ENCODE measurements at regions not wholly inside any gene's neighbourhood (a gene's known extent, or its start where the extent isn't known, plus 50 kb on each side); places are given as distances from the start of the nearest gene placed in this dataset.

- TF ChIP-seq EZH2phosphoT487 (IDR thresholded peaks at IDR 0.05; ENCODE audit: borderline replicate concordance): no peak
- no peak for TF ChIP-seq CTCF (IDR thresholded peaks at IDR 0.05 in 2 of 3, conservative IDR thresholded peaks at IDR 0.05 in 1 of 3; ENCODE audit: borderline replicate concordance in 1 of 3, insufficient read depth in 1 of 3, low read depth in 2 of 3, low read length in 2 of 3)
- no peak for TF ChIP-seq CBX3 (IDR thresholded peaks at IDR 0.05; ENCODE audit: low read depth)
- no peak for TF ChIP-seq POLR2AphosphoS5 (IDR thresholded peaks at IDR 0.05; ENCODE audit: low read depth, low read length)
- TF ChIP-seq SIN3A (IDR thresholded peaks at IDR 0.05; ENCODE audit: low read depth): no peak
- no peak for TF ChIP-seq YY1 (IDR thresholded peaks at IDR 0.05; ENCODE audit: extremely low read depth, insufficient replicate concordance, low read depth, low read length)
- TF ChIP-seq POLR2A (IDR thresholded peaks at IDR 0.05; ENCODE audit: borderline replicate concordance, extremely low read depth, insufficient read depth, insufficient read length): no peak
Observed at GRCh38 chr2:204447722-204448121, 97.6 kb upstream of the PARD3B start.
